ENCODE measurements at regions not wholly inside any gene's neighbourhood (a gene's known extent, or its start where the extent isn't known, plus 50 kb on each side); places are given as distances from the start of the nearest gene placed in this dataset.

DNA sequence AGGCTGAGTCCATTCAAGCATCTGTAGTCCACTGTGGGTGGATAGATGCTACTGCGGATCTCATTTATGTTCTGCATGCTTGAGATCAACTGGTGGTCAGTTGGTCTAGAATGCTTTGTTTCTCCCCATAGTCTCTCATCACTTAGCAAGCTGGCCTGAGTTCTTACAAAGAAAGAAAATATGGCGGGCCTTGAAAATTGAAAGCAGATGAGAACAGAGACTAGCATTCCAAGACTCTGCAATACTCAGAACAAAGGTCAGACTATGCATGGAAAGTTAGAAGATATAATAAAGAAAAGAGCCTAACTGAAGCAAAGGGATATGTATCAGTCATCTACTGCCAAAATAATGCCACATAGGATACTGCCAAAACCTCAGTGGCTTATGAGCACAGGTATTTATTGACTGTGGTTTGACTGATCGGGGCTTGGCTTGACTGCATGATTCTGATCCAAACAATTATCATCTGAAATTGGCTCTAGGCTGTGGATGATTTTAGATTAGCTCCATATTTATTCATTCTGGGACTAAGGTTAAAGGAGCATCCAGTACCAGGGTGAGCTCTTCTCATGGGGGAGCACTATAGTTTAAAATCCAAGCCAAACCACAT lies 258.9 kb downstream of the TAF11L14 start:
- Histone ChIP-seq H3K9me3 (replicated peaks) (peaks cover 14% of the 10 kb centered on the region), H3K36me3 (no peaks in the 10 kb centered on the region), H3K4me3 (no peak overlapping the region), H3K27me3 (ENCODE audit: low read depth) (no peaks in the 10 kb centered on the region), H3K4me1 (no peaks in the 10 kb centered on the region), H3K27ac (replicated peaks) (no peak overlapping the region)
- intact Hi-C loops (cut with micrococcal nuclease): no loop called here
- TF ChIP-seq, protein P1, sequence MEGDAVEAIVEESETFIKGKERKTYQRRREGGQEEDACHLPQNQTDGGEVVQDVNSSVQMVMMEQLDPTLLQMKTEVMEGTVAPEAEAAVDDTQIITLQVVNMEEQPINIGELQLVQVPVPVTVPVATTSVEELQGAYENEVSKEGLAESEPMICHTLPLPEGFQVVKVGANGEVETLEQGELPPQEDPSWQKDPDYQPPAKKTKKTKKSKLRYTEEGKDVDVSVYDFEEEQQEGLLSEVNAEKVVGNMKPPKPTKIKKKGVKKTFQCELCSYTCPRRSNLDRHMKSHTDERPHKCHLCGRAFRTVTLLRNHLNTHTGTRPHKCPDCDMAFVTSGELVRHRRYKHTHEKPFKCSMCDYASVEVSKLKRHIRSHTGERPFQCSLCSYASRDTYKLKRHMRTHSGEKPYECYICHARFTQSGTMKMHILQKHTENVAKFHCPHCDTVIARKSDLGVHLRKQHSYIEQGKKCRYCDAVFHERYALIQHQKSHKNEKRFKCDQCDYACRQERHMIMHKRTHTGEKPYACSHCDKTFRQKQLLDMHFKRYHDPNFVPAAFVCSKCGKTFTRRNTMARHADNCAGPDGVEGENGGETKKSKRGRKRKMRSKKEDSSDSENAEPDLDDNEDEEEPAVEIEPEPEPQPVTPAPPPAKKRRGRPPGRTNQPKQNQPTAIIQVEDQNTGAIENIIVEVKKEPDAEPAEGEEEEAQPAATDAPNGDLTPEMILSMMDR (IDR thresholded peaks at IDR 0.05; ENCODE audit: borderline replicate concordance): no peak
- no peak for DNase-seq

DNA sequence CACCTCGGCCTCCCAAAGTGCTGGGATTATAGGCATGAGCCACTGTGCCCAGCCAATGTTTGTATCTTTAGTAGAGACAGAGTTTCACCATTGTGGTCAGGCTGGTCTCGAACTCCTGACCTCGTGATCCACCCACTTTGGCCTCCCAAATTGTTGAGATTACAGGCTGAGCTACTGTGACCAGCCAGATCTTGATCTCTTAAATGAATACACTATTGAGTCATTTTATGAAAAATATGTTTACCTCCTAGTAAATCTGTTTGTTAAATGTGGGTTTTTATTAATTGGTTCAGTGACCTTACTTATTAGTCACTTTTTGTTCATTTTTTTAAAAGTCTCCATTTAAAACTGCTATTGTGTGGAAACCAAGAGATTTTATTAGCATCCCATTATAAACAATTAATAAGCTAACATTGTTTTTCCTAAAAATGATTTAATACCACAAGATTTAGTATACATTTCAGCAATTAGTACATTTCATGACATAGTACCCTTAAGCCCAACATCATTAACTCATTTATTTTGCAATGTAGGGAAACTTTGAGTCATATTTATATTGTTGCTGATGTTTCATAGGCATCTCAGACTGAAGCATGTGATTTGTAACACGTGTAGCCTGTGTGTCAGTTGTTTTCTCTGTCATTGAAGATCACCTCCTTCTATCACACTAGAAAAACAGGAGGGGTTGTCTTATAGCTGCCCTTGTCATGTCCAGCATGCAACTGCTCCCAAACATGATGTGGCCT lies 261.2 kb downstream of the TAF11L14 start:
- H3K27me3 ChIP-seq (ENCODE audit: low read depth): no peaks in the 10 kb centered on the region
- no peaks in the 10 kb centered on the region for H3K36me3 ChIP-seq
- H3K4me3 ChIP-seq: no peak overlapping the region

DNA sequence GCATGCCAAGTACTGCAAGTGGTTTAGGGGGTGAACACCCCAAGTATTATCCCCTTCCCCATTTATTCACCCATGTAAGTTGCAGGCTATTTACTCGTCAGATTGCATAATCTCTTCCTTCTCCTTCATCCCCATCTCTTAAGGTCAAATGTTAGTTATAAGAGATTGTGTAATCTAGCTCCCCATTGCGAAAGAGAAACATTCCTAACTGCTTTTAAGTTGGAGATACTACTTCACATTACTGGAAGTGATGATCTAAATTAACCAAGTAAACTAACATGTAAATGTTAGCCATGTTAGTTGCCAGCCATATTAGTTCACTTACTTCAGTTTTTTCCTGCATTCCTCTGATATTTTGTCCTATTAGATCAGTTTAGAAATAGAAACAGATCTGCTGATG lies 262.3 kb downstream of the TAF11L14 start:
- H3K27ac ChIP-seq (replicated peaks): no peak overlapping the region
- H3K4me3 ChIP-seq: no peak overlapping the region
- TF ChIP-seq, protein P1 (IDR thresholded peaks at IDR 0.05; ENCODE audit: borderline replicate concordance): no peak
- intact Hi-C loops (cut with micrococcal nuclease): no loop called here
- no peaks in the 10 kb centered on the region for H3K27me3 ChIP-seq (ENCODE audit: low read depth)
- H3K4me1 ChIP-seq: no peaks in the 10 kb centered on the region
- no peaks in the 10 kb centered on the region for H3K36me3 ChIP-seq
- peaks cover 14% of the 10 kb centered on the region for H3K9me3 ChIP-seq (replicated peaks)
- DNase-seq: no peak

More for the DNA sequence above, 261.2 kb downstream of the TAF11L14 start:
- intact Hi-C loops (cut with micrococcal nuclease): no loop called here
- DNase-seq: no peak
- H3K27ac ChIP-seq (replicated peaks): no peak overlapping the region
- TF ChIP-seq, protein P1 (IDR thresholded peaks at IDR 0.05; ENCODE audit: borderline replicate concordance): no peak
- peaks cover 14% of the 10 kb centered on the region for H3K9me3 ChIP-seq (replicated peaks)
- no peaks in the 10 kb centered on the region for H3K4me1 ChIP-seq

DNA sequence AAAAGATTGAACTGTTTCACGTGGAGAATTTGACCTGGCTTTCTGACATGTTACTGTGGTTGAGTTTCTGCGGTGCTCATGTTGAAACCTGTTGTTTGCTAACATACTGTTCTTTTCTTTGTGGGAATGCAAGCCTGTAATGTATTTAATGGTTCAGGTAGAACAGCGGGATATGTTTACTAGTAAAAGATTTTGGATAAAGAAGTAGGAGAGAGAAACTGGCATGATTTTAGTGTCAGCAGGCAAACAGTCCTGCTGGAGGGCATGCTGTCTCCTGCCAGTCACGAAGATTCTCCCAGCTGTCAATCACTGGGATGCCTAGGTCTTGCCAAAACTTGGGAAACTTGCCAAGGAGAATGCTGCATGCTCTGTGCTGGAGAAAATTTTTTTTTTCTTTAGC lies 263.5 kb downstream of the TAF11L14 start:
- no peaks in the 10 kb centered on the region for H3K36me3 ChIP-seq
- no peak overlapping the region for H3K27ac ChIP-seq (replicated peaks)
- intact Hi-C loops (cut with micrococcal nuclease): no loop called here
- H3K9me3 ChIP-seq (replicated peaks): peaks cover 6% of the 10 kb centered on the region
- no peak for DNase-seq
- H3K27me3 ChIP-seq (ENCODE audit: low read depth): no peaks in the 10 kb centered on the region
- H3K4me1 ChIP-seq: no peaks in the 10 kb centered on the region
- TF ChIP-seq, protein P1 (IDR thresholded peaks at IDR 0.05; ENCODE audit: borderline replicate concordance): no peak
- H3K4me3 ChIP-seq: no peak overlapping the region

DNA sequence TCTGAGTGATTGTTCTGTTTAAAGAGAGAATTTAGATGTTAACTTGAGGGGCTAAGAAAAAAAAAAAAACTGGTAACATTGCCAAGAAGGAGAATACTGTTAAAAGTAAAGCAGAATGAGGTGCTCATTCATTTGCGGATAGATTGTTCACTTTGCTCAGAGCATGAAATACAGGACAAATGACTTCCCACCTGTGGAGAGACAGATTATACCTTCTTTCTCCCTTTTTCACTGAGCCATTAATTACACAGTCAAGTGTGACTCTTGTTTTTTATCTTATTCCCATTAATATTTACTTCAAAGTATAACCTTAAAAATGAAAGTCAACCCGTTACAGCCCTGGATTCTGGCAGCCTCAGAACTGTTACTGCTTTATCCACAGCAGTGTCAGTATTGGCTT lies 264.5 kb downstream of the TAF11L14 start:
- Histone ChIP-seq H3K4me1 (no peaks in the 10 kb centered on the region), H3K9me3 (replicated peaks) (peaks cover 1% of the 10 kb centered on the region), H3K36me3 (no peaks in the 10 kb centered on the region), H3K27me3 (ENCODE audit: low read depth) (no peaks in the 10 kb centered on the region), H3K27ac (replicated peaks) (no peak overlapping the region), H3K4me3 (no peak overlapping the region)
- DNase-seq: no peak
- intact Hi-C loops (cut with micrococcal nuclease): no loop called here
- TF ChIP-seq, protein P1 (IDR thresholded peaks at IDR 0.05; ENCODE audit: borderline replicate concordance): no peak

Measured in left ventricle myocardium inferior (tissue), 1 donor.